AG04450 (cell line): ENCODE measurements at regions not wholly inside any gene's neighbourhood (a gene's known extent, or its start where the extent isn't known, plus 50 kb on each side); places are given as distances from the start of the nearest gene placed in this dataset.

Experiments used
- CTCF ChIA-PET: fragments of 300-600, 350-600 bp; formaldehyde crosslinking; extraction: SDS; loops from one replicate; lab custom pipeline; 2022; ENCODE audit warnings: antibody characterized with exemption, inconsistent platforms; lab: Charles Lee
- POLR2A ChIA-PET: fragments of 350-600 bp; formaldehyde crosslinking; extraction: SDS; loops from one replicate; lab custom pipeline; 2021; ENCODE audit warnings: antibody characterized with exemption, inconsistent platforms; lab: Yijun Ruan, JAX
- DNase-seq: peaks from one replicate; pipeline ENCODE4 v3.0.0-alpha.2; 2011; ENCODE audit warnings: low read depth, low spot score
- H3K27ac ChIP-seq: one replicate; pipeline ENCODE4 v1.5.1; 2012; ENCODE audit warnings: low read depth, low read length, control low read depth
- H3K27me3 ChIP-seq: one replicate; pipeline ENCODE4 v1.6.0; 2012; ENCODE audit warnings: low read length; ENCODE audit not compliant: control insufficient read depth, insufficient read depth
- H3K4me3 ChIP-seq: 2 replicates; pipeline ENCODE4 v1.5.1; 2011; ENCODE audit warnings: mild to moderate bottlenecking, low read depth, low read length, control low read depth
- H3K9me3 ChIP-seq: 2 replicates; pipeline ENCODE4 v1.5.1; 2012; ENCODE audit warnings: low read length; ENCODE audit not compliant: control insufficient read depth, insufficient read depth
- TF ChIP-seq, protein P1 (sequence below): IDR thresholded peaks from 2 replicates; pipeline ENCODE4 v1.5.1; 2011; ENCODE audit warnings: low read depth, low read length, control low read depth, inconsistent platforms

DNA sequence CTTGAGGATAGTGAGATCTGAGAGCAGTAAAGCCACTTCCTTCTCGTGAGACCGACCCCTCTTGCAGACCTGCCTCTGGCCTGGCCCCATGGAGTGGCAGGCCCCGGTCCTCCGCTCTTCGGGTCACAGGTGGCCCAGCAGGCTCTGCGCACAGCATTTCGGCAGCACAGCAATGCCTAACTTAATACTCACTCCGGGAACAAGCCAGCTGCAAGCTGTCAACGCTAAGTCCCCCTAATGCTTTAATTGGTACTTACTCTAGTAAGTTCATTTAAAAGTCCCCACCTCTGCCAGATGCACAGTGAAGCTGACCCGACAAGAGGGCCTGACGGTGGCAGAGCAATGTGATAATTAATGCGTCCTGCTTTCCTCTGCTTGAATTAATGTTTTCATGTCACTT is 349.3 kb upstream of the B3GAT1 start:
- no peaks in the 10 kb centered on the region for H3K27me3 ChIP-seq
- no peak overlapping the region for H3K27ac ChIP-seq
- H3K9me3 ChIP-seq = peaks cover 77% of the 10 kb centered on the region
- ChIA-PET POLR2A (no interaction called here), CTCF (no interaction called here)
- no peak overlapping the region for H3K4me3 ChIP-seq
- no peak for DNase-seq
- TF ChIP-seq, protein P1, sequence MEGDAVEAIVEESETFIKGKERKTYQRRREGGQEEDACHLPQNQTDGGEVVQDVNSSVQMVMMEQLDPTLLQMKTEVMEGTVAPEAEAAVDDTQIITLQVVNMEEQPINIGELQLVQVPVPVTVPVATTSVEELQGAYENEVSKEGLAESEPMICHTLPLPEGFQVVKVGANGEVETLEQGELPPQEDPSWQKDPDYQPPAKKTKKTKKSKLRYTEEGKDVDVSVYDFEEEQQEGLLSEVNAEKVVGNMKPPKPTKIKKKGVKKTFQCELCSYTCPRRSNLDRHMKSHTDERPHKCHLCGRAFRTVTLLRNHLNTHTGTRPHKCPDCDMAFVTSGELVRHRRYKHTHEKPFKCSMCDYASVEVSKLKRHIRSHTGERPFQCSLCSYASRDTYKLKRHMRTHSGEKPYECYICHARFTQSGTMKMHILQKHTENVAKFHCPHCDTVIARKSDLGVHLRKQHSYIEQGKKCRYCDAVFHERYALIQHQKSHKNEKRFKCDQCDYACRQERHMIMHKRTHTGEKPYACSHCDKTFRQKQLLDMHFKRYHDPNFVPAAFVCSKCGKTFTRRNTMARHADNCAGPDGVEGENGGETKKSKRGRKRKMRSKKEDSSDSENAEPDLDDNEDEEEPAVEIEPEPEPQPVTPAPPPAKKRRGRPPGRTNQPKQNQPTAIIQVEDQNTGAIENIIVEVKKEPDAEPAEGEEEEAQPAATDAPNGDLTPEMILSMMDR = no peak

DNA sequence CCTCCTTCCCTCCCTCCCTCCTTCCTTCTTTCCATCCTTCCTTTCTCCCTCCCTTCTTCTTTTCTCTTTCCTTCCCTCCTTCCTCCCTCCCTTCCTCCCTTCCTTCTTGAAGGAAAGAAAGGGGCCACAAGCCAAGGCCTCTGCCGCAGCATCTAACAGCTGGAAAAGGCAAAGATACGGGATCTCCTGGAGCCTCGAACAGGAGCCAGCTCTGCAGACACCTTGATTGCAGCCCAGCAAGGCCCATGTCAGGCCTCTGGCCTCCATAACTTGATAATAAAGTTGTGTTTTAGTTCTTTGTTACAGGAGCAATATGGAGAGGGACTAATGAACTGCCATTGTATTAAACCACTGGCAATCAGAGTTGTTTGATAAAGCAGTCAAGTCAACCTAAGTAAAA is 348.9 kb upstream of the B3GAT1 start:
- POLR2A ChIA-PET = no interaction called here
- CTCF ChIA-PET = no interaction called here
- DNase-seq = no peak
- no peak overlapping the region for H3K4me3 ChIP-seq
- TF ChIP-seq, protein P1 = no peak
- no peaks in the 10 kb centered on the region for H3K27me3 ChIP-seq
- H3K27ac ChIP-seq = no peak overlapping the region
- peaks cover 79% of the 10 kb centered on the region for H3K9me3 ChIP-seq

DNA sequence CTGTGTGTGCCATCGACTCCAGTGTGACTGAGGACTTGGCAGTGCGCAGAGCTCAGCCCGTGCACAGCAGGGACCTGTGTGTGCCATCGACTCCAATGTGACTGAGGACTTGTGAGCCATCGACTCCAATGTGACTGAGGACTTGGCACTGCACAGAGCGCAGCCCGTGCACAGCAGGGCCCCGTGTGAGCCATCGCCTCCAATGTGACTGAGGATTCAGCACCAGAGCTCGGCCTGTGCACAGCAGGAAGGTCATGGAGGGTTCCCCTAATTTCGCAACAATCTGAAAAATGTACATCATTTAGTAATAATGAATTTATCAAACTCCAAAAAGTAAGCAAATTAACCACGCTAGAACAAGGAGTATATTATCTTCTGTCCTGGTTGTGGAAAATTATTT is 348.3 kb upstream of the B3GAT1 start:
- Histone ChIP-seq H3K27me3 (no peaks in the 10 kb centered on the region), H3K27ac (no peak overlapping the region), H3K4me3 (no peak overlapping the region), H3K9me3 (peaks cover 83% of the 10 kb centered on the region)
- ChIA-PET POLR2A (no interaction called here), CTCF (no interaction called here)
- DNase-seq = no peak
- TF ChIP-seq, protein P1 = no peak

DNA sequence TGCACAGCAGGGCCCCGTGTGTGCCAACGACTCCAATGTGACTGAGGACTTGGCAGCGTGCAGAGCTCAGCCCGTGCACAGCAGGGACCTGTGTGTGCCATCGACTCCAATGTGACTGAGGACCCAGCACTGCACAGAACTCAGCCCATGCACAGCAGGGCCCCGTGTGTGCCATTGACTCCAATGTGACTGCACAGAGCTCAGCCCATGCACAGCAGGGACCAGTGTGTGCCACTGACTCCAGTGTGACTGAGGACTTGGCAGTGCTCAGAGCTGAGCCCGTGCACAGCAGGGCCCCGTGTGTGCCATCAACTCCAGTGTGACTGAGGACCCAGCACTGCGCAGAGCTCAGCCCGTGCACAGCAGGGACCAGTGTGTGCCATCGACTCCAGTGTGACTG is 347.8 kb upstream of the B3GAT1 start:
- ChIA-PET CTCF (no interaction called here), POLR2A (no interaction called here)
- DNase-seq = no peak
- H3K9me3 ChIP-seq = peaks cover 85% of the 10 kb centered on the region
- H3K27me3 ChIP-seq = no peaks in the 10 kb centered on the region
- H3K27ac ChIP-seq = no peak overlapping the region
- H3K4me3 ChIP-seq = no peak overlapping the region
- TF ChIP-seq, protein P1 = no peak

DNA sequence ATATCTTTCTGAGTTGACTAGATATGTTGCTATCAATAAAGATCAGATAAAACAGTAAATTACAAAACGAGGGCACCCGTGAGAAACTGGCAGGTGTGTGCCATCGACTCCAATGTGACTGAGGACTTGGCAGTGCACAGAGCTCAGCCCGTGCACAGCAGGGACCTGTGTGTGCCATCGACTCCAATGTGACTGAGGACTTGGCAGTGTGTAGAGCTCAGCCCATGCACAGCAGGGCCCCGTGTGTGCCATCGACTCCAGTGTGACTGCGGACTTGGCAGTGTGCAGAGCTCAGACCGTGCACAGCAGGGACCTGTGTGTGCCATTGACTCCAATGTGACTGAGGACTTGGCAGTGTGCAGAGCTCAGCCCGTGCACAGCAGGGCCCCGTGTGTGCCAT is 347.2 kb upstream of the B3GAT1 start:
- TF ChIP-seq, protein P1 = no peak
- H3K27me3 ChIP-seq = no peaks in the 10 kb centered on the region
- H3K9me3 ChIP-seq = peaks cover 85% of the 10 kb centered on the region
- H3K27ac ChIP-seq = no peak overlapping the region
- DNase-seq = no peak
- ChIA-PET POLR2A (no interaction called here), CTCF (no interaction called here)
- no peak overlapping the region for H3K4me3 ChIP-seq
